Fibroblast of lung (primary cell): ENCODE measurements at regions not wholly inside any gene's neighbourhood (a gene's known extent, or its start where the extent isn't known, plus 50 kb on each side); places are given as distances from the start of the nearest gene placed in this dataset.

Source experiments
- DNase-seq, 2 donors: peaks; one replicate each; pipeline versions ENCODE4 v3.0.0 to v3.0.0-alpha.2; 2010; ENCODE audit warnings: low read depth in 2 of 2
- H2AFZ ChIP-seq: 2 replicates; pipeline ENCODE4 v1.5.1; 2012; ENCODE audit warnings: low read length, control low read depth, inconsistent platforms
- H3K27ac ChIP-seq: 2 replicates; pipeline ENCODE4 v1.5.1; 2011; ENCODE audit warnings: low read length, control low read depth; ENCODE audit not compliant: insufficient read depth
- H3K27me3 ChIP-seq: 2 replicates; pipeline ENCODE4 v1.5.1; 2011; ENCODE audit warnings: mild to moderate bottlenecking, low read length; ENCODE audit not compliant: control insufficient read depth, insufficient read depth
- H3K36me3 ChIP-seq: 2 replicates; pipeline ENCODE4 v1.5.1; 2011; ENCODE audit warnings: low read length; ENCODE audit not compliant: control insufficient read depth, insufficient read depth
- H3K4me1 ChIP-seq: 2 replicates; pipeline ENCODE4 v1.5.1; 2011; ENCODE audit warnings: low read length; ENCODE audit not compliant: control insufficient read depth, insufficient read depth; ENCODE audit errors: extremely low read depth
- H3K4me2 ChIP-seq: 2 replicates; pipeline ENCODE4 v1.5.1; 2011; ENCODE audit warnings: low read length, control low read depth; ENCODE audit not compliant: insufficient read depth; ENCODE audit errors: extremely low read depth
- H3K4me3 ChIP-seq, 4 experiments: fragments of 200-600 bp in 1 of 4; sonication (generic) in 1 of 4; replicated peaks in 1 of 4; 2 replicates each; pipeline ENCODE4 v1.5.1; 2011 to 2016; ENCODE audit warnings: low read length in 4 of 4, low read depth in 3 of 4, mild to moderate bottlenecking in 3 of 4, control low read depth in 2 of 4, inconsistent platforms in 1 of 4, mixed read lengths in 1 of 4; ENCODE audit not compliant: insufficient read depth in 1 of 4; ENCODE audit errors: control extremely low read depth in 1 of 4
- H3K79me2 ChIP-seq: 2 replicates; pipeline ENCODE4 v1.5.1; 2012; ENCODE audit warnings: mild to moderate bottlenecking, low read length, inconsistent platforms; ENCODE audit not compliant: control insufficient read depth, insufficient read depth
- H3K9ac ChIP-seq: 2 replicates; pipeline ENCODE4 v1.5.1; 2011; ENCODE audit warnings: mild to moderate bottlenecking, low read length, control low read depth; ENCODE audit not compliant: insufficient read depth
- H3K9me3 ChIP-seq: 2 replicates; pipeline ENCODE4 v1.5.1; 2012; ENCODE audit warnings: low read depth, low read length; ENCODE audit not compliant: control insufficient read depth, insufficient read depth
- H4K20me1 ChIP-seq: 2 replicates; pipeline ENCODE4 v1.5.1; 2011; ENCODE audit warnings: low read length; ENCODE audit not compliant: control insufficient read depth, insufficient read depth; ENCODE audit errors: extremely low read depth
- EZH2 ChIP-seq: IDR thresholded peaks from 2 replicates; pipeline ENCODE4 v1.5.1; 2012; ENCODE audit warnings: low read length, control low read depth, mild to moderate bottlenecking; ENCODE audit errors: missing control alignments
- TF ChIP-seq, protein P1 (sequence below), 2 donors: IDR thresholded peaks in 1 of 2; conservative IDR thresholded peaks in 1 of 2; 1 replicate in 1 of 2; 2 replicates in 1 of 2; pipeline ENCODE4 v1.5.1; 2011 to 2012; ENCODE audit warnings: low read length in 2 of 2, control low read depth in 1 of 2, inconsistent platforms in 1 of 2, low read depth in 1 of 2, mild to moderate bottlenecking in 1 of 2

DNA sequence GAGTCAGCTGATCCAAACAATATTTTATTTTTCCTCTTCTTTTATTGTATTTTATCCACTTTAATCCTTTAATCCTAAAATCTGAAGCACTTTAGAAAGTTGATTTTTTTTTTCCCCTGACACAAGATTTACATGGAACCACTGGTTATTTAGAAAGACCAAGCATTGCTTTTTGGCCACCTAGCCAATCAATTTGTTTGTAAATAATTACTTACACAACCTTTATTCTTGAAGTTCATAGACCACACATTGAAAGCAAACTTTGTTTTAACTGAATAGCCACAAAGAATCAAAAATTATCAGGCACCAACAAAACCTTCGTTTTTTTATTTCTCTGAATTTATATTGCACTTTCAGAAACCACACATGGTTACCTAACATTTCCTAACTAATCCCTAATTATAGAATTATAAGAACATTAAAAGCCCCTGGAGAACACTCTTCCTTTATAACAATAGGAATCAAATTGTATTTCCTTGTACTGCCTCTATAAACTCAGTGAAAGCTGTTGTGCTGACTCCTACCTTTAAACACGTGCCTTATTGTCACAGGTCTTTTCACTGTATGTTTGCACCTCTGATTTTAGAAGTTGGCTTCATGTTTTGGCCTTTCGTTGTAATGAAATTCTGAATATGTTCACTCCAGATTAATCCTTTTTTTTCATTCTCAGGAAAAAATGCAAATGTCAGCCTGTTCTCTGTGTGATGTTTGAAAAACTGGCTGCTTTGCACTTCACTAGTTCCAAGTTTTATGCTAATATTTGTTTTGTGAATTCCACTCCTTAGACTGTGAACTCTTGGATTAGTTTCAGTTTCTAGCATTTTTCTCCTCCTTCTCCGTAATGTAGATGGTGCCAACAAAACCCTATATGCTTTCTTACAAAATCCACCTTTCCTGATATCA is 1511.9 kb downstream of the REEP3 start:
- TF ChIP-seq, protein P1, sequence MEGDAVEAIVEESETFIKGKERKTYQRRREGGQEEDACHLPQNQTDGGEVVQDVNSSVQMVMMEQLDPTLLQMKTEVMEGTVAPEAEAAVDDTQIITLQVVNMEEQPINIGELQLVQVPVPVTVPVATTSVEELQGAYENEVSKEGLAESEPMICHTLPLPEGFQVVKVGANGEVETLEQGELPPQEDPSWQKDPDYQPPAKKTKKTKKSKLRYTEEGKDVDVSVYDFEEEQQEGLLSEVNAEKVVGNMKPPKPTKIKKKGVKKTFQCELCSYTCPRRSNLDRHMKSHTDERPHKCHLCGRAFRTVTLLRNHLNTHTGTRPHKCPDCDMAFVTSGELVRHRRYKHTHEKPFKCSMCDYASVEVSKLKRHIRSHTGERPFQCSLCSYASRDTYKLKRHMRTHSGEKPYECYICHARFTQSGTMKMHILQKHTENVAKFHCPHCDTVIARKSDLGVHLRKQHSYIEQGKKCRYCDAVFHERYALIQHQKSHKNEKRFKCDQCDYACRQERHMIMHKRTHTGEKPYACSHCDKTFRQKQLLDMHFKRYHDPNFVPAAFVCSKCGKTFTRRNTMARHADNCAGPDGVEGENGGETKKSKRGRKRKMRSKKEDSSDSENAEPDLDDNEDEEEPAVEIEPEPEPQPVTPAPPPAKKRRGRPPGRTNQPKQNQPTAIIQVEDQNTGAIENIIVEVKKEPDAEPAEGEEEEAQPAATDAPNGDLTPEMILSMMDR (conservative IDR thresholded peaks at IDR 0.05 in 1 of 2, IDR thresholded peaks at IDR 0.05 in 1 of 2; ENCODE audit: low read depth in 1 of 2, low read length in 2 of 2), result no peak
- TF ChIP-seq EZH2, result no peak
- no peak for DNase-seq

GRCh38 chr10:65033957-65034356 is 1512.8 kb downstream of the REEP3 start:
- H3K36me3 ChIP-seq, result no peaks in the 10 kb centered on the region
- H3K79me2 ChIP-seq, result no peaks in the 10 kb centered on the region
- no peaks in the 10 kb centered on the region for H3K4me1 ChIP-seq
- H4K20me1 ChIP-seq, result no peaks in the 10 kb centered on the region
- no peak for DNase-seq
- no peaks in the 10 kb centered on the region for H3K27me3 ChIP-seq
- H2AFZ ChIP-seq, result no peak overlapping the region
- H3K27ac ChIP-seq, result no peak overlapping the region
- H3K4me3 ChIP-seq, result no peak overlapping the region
- no peak overlapping the region for H3K9ac ChIP-seq
- H3K9me3 ChIP-seq, result no peaks in the 10 kb centered on the region
- H3K4me2 ChIP-seq, result no peak overlapping the region
- TF ChIP-seq, protein P1 (conservative IDR thresholded peaks at IDR 0.05 in 1 of 2, IDR thresholded peaks at IDR 0.05 in 1 of 2; ENCODE audit: low read depth in 1 of 2, low read length in 2 of 2), result no peak
- TF ChIP-seq EZH2, result no peak

More for the DNA sequence above, 1511.9 kb downstream of the REEP3 start:
- Histone ChIP-seq H3K4me3 (no peak overlapping the region), H4K20me1 (no peaks in the 10 kb centered on the region), H3K27me3 (no peaks in the 10 kb centered on the region), H3K9me3 (no peaks in the 10 kb centered on the region), H3K79me2 (no peaks in the 10 kb centered on the region), H3K4me1 (no peaks in the 10 kb centered on the region), H3K9ac (no peak overlapping the region), H3K36me3 (no peaks in the 10 kb centered on the region), H2AFZ (no peak overlapping the region), H3K27ac (no peak overlapping the region), H3K4me2 (no peak overlapping the region)

GRCh38 chr10:65040796-65041195 is 1519.6 kb downstream of the REEP3 start:
- no peak for DNase-seq
- H3K4me1 ChIP-seq, result no peaks in the 10 kb centered on the region

More at GRCh38 chr10:65040796-65041195, 1519.6 kb downstream of the REEP3 start:
- Histone ChIP-seq H3K36me3 (no peaks in the 10 kb centered on the region), H3K79me2 (no peaks in the 10 kb centered on the region), H2AFZ (no peak overlapping the region), H4K20me1 (no peaks in the 10 kb centered on the region), H3K9me3 (no peaks in the 10 kb centered on the region), H3K27ac (no peak overlapping the region), H3K27me3 (no peaks in the 10 kb centered on the region), H3K9ac (no peak overlapping the region), H3K4me2 (no peak overlapping the region), H3K4me3 (no peak overlapping the region)
- TF ChIP-seq, protein P1 (conservative IDR thresholded peaks at IDR 0.05 in 1 of 2, IDR thresholded peaks at IDR 0.05 in 1 of 2; ENCODE audit: low read depth in 1 of 2, low read length in 2 of 2), result no peak
- TF ChIP-seq EZH2, result no peak
